ENCODE measurements at regions not wholly inside any gene's neighbourhood (a gene's known extent, or its start where the extent isn't known, plus 50 kb on each side); places are given as distances from the start of the nearest gene placed in this dataset.

GRCh38 chr4:108303488-108304177 lies 134.9 kb upstream of the LEF1 start:
- H3K4me1 Mint-ChIP-seq (ENCODE audit: low read depth): peaks cover 19% of the 10 kb centered on the region
- no peak overlapping the region for H3K27ac Mint-ChIP-seq
- intact Hi-C loops (cut with micrococcal nuclease): no loop called here
- H3K9me3 Mint-ChIP-seq: no peaks in the 10 kb centered on the region
- no peak for TF ChIP-seq CTCF (IDR thresholded peaks at IDR 0.05)
- CTCF ChIA-PET: interaction anchor here (1.5 kb wide), 1 partner anchor 10 kb away, joined by 4 read pairs; no protein-coding TSS in a partner anchor
- POLR2A ChIA-PET: interaction anchor here (1.1 kb wide), 1 partner anchor 47 kb away, joined by 3 read pairs; no protein-coding TSS in a partner anchor
- DNase-seq (no peak), ATAC-seq (no peak)
- H3K4me3 Mint-ChIP-seq: no peak overlapping the region
- no peaks in the 10 kb centered on the region for H3K36me3 Mint-ChIP-seq (ENCODE audit: low read depth)
- H3K27me3 Mint-ChIP-seq: no peaks in the 10 kb centered on the region

GRCh38 chr4:108301545-108302251 lies 133.0 kb upstream of the LEF1 start:
- intact Hi-C loops (cut with micrococcal nuclease): no loop called here
- Mint-ChIP-seq H3K27ac (peak overlapping the region; percentile 10), H3K27me3 (no peaks in the 10 kb centered on the region), H3K9me3 (no peaks in the 10 kb centered on the region), H3K4me3 (no peak overlapping the region), H3K36me3 (ENCODE audit: low read depth) (no peaks in the 10 kb centered on the region), H3K4me1 (ENCODE audit: low read depth) (peaks cover 8% of the 10 kb centered on the region)
- no peak for TF ChIP-seq CTCF (IDR thresholded peaks at IDR 0.05)
- ChIA-PET POLR2A (no interaction called here), CTCF (interaction anchor here (1.4 kb wide), 1 partner anchor 10 kb away, joined by 3 read pairs; no protein-coding TSS in a partner anchor)
- DNase-seq: no peak
- ATAC-seq: no peak

GRCh38 chr4:108297605-108298004 lies 128.9 kb upstream of the LEF1 start:
- POLR2A ChIA-PET: no interaction called here
- DNase-seq: no peak
- no peak for ATAC-seq
- Mint-ChIP-seq H3K27me3 (no peaks in the 10 kb centered on the region), H3K4me1 (ENCODE audit: low read depth) (peaks cover 9% of the 10 kb centered on the region), H3K9me3 (no peaks in the 10 kb centered on the region), H3K36me3 (ENCODE audit: low read depth) (no peaks in the 10 kb centered on the region), H3K27ac (no peak overlapping the region), H3K4me3 (no peak overlapping the region)
- intact Hi-C loops (cut with micrococcal nuclease): no loop called here
- TF ChIP-seq CTCF (IDR thresholded peaks at IDR 0.05): no peak
- CTCF ChIA-PET: no interaction called here

GRCh38 chr4:108292229-108292628 lies 123.5 kb upstream of the LEF1 start:
- ChIA-PET CTCF (interaction anchor here (1.0 to 1.5 kb wide), 2 partner anchors 10 to 17 kb away, joined by 3 to 4 read pairs; no protein-coding TSS in a partner anchor), POLR2A (no interaction called here)
- Mint-ChIP-seq H3K27me3 (no peaks in the 10 kb centered on the region), H3K4me1 (ENCODE audit: low read depth) (peaks cover 22% of the 10 kb centered on the region), H3K4me3 (no peak overlapping the region), H3K27ac (no peak overlapping the region), H3K9me3 (no peaks in the 10 kb centered on the region), H3K36me3 (ENCODE audit: low read depth) (no peaks in the 10 kb centered on the region)
- ATAC-seq: no peak
- intact Hi-C loops (cut with micrococcal nuclease): no loop called here
- no peak for DNase-seq
- no peak for TF ChIP-seq CTCF (IDR thresholded peaks at IDR 0.05)

GRCh38 chr4:108291137-108291536 lies 122.4 kb upstream of the LEF1 start:
- Mint-ChIP-seq H3K27me3 (no peaks in the 10 kb centered on the region), H3K36me3 (ENCODE audit: low read depth) (no peaks in the 10 kb centered on the region), H3K9me3 (no peaks in the 10 kb centered on the region), H3K4me1 (ENCODE audit: low read depth) (peaks cover 22% of the 10 kb centered on the region), H3K27ac (no peak overlapping the region), H3K4me3 (no peak overlapping the region)
- ChIA-PET POLR2A (no interaction called here), CTCF (interaction anchor here (0.7 to 1.5 kb wide), 3 partner anchors 11 to 25 kb away, joined by 3 to 4 read pairs (median 3); no protein-coding TSS in a partner anchor)
- DNase-seq (no peak), ATAC-seq (peak; percentile 61)
- TF ChIP-seq CTCF (IDR thresholded peaks at IDR 0.05): no peak
- intact Hi-C loops (cut with micrococcal nuclease): no loop called here

Data from activated CD8-positive, alpha-beta T cell treated with anti-CD3 and anti-CD28 coated beads for 36 hours (primary cell).